ENCODE measurements at regions not wholly inside any gene's neighbourhood (a gene's known extent, or its start where the extent isn't known, plus 50 kb on each side); places are given as distances from the start of the nearest gene placed in this dataset.
A peak's percentile ranks its signal among the peaks of the same experiment; 100 is the strongest.

- TF ChIP-seq UBTF (CRISPR knock-in tag; IDR thresholded peaks at IDR 0.05) (0 out of 2 replicates have a peak, but pooled peaks have one; percentile 10), NFIC (IDR thresholded peaks at IDR 0.05; ENCODE audit: low read length) (no peak), KDM5A (IDR thresholded peaks at IDR 0.05; ENCODE audit: borderline replicate concordance, low read length) (no peak), ZGPAT (CRISPR knock-in tag; IDR thresholded peaks at IDR 0.05) (peak; percentile 60; the same call in 1 of the 2 replicates), TAF1 (CRISPR knock-in tag; IDR thresholded peaks at IDR 0.05) (no peak), ATF1 (CRISPR knock-in tag; IDR thresholded peaks at IDR 0.05) (no peak), MIXL1 (CRISPR knock-in tag; IDR thresholded peaks at IDR 0.05) (peak; percentile 58; the same call in 1 of the 2 replicates), TBL1XR1 (IDR thresholded peaks at IDR 0.05; ENCODE audit: borderline replicate concordance, low read length, partially characterized antibody) (peak; percentile 52), ZNF704 (CRISPR knock-in tag; IDR thresholded peaks at IDR 0.05; ENCODE audit: borderline replicate concordance) (no peak), KLF13 (CRISPR knock-in tag; IDR thresholded peaks at IDR 0.05) (no peak), ZFP36L2 (CRISPR knock-in tag; IDR thresholded peaks at IDR 0.05) (no peak), HCFC1 (IDR thresholded peaks at IDR 0.05; ENCODE audit: low read depth, low read length) (no peak), ARID2 (CRISPR knock-in tag; IDR thresholded peaks at IDR 0.05; ENCODE audit: borderline replicate concordance) (no peak), ZNF839 (CRISPR knock-in tag; IDR thresholded peaks at IDR 0.05; ENCODE audit: borderline replicate concordance) (no peak), ZFP37 (CRISPR knock-in tag; IDR thresholded peaks at IDR 0.05; ENCODE audit: borderline replicate concordance) (no peak), SETDB1 (CRISPR knock-in tag; IDR thresholded peaks at IDR 0.05; ENCODE audit: borderline replicate concordance) (no peak), HHEX (CRISPR knock-in tag; IDR thresholded peaks at IDR 0.05) (no peak), TFDP1 (CRISPR knock-in tag; IDR thresholded peaks at IDR 0.05; ENCODE audit: borderline replicate concordance) (no peak), ZNF816 (CRISPR knock-in tag; IDR thresholded peaks at IDR 0.05; ENCODE audit: borderline replicate concordance) (no peak), CBX2 (IDR thresholded peaks at IDR 0.05; ENCODE audit: low read depth, low read length) (no peak), CBX2 (CRISPR knock-in tag; IDR thresholded peaks at IDR 0.05; ENCODE audit: low read depth) (no peak), ZNF296 (CRISPR knock-in tag; conservative IDR thresholded peaks at IDR 0.05) (no peak), FOSL2 (CRISPR knock-in tag; IDR thresholded peaks at IDR 0.05) (peak; percentile 94), ZNF563 (CRISPR knock-in tag; IDR thresholded peaks at IDR 0.05) (no peak), ZNF282 (IDR thresholded peaks at IDR 0.05; ENCODE audit: partially characterized antibody) (no peak), NCOA2 (CRISPR knock-in tag; IDR thresholded peaks at IDR 0.05) (no peak; the same call in 1 of the 2 replicates), TBX2 (CRISPR knock-in tag; IDR thresholded peaks at IDR 0.05; ENCODE audit: borderline replicate concordance) (peak; percentile 74; the same call in 1 of the 2 replicates)
These were observed 68.5 kb downstream of the MRPL14 start (continued) for GRCh38 chr6:44058617-44059358.
